ENCODE measurements at regions not wholly inside any gene's neighbourhood (a gene's known extent, or its start where the extent isn't known, plus 50 kb on each side); places are given as distances from the start of the nearest gene placed in this dataset.
A peak's percentile ranks its signal among the peaks of the same experiment; 100 is the strongest.
"Not testable (repeated sequence)": the region's sequence is repeated elsewhere in the genome, so short reads cannot be mapped to it uniquely, and the experiment has no call there.

GRCh38 chr17:54368906-54369305 is 531.7 kb upstream of the TOM1L1 start:
- no peaks in the 10 kb centered on the region for H3K9me3 ChIP-seq (ENCODE audit: low read depth)
- no peak overlapping the region for H3K4me3 ChIP-seq
- H3K79me2 ChIP-seq (ENCODE audit: low read depth) = no peaks in the 10 kb centered on the region
- H3K27me3 Mint-ChIP-seq (ENCODE audit: insufficient read depth, low read depth) = no peaks in the 10 kb centered on the region
- H3F3A ChIP-seq (ENCODE audit: low read depth) = no peaks in the 10 kb centered on the region
- DNase-seq (ENCODE audit: low spot score) = no peak
- no peaks in the 10 kb centered on the region for H4K20me1 ChIP-seq (ENCODE audit: low read depth)
- peaks cover 17% of the 10 kb centered on the region for H3K4me1 Mint-ChIP-seq
- H2AFZ ChIP-seq (replicated peaks) = no peak overlapping the region
- H3K4me2 ChIP-seq = no peak overlapping the region
- H3K9ac ChIP-seq = no peak overlapping the region
- H3K36me3 Mint-ChIP-seq = peaks cover 1% of the 10 kb centered on the region
- H3K9me3 Mint-ChIP-seq = peaks cover 14% of the 10 kb centered on the region
- H3K27me3 ChIP-seq = no peaks in the 10 kb centered on the region
- H3K27ac Mint-ChIP-seq = no peak overlapping the region
- H3K36me3 ChIP-seq = no peaks in the 10 kb centered on the region
- no peak overlapping the region for H3K27ac ChIP-seq
- H3K4me3 Mint-ChIP-seq = no peak overlapping the region
- no peaks in the 10 kb centered on the region for H3K4me1 ChIP-seq
- no peak for TF ChIP-seq EZH2 (IDR thresholded peaks at IDR 0.05)
- no peak for TF ChIP-seq EZH2phosphoT487 (IDR thresholded peaks at IDR 0.05)
- TF ChIP-seq CTCF (IDR thresholded peaks at IDR 0.05) = no peak

- Histone ChIP-seq H3K9me3 (ENCODE audit: low read depth) (no peaks in the 10 kb centered on the region), H2AFZ (replicated peaks) (peak overlapping the region; percentile 41), H3K27ac (no peak overlapping the region), H3K4me3 (no peak overlapping the region), H3K4me2 (no peak overlapping the region), H3K4me1 (no peaks in the 10 kb centered on the region), H3K36me3 (no peaks in the 10 kb centered on the region), H3K27me3 (no peaks in the 10 kb centered on the region), H3F3A (ENCODE audit: low read depth) (no peaks in the 10 kb centered on the region), H3K9ac (no peak overlapping the region), H4K20me1 (ENCODE audit: low read depth) (no peaks in the 10 kb centered on the region), H3K79me2 (ENCODE audit: low read depth) (no peaks in the 10 kb centered on the region)
- H3K4me3 Mint-ChIP-seq = no peak overlapping the region
- no peak for TF ChIP-seq EZH2 (IDR thresholded peaks at IDR 0.05)
- TF ChIP-seq CTCF (IDR thresholded peaks at IDR 0.05) = no peak
- TF ChIP-seq EZH2phosphoT487 (IDR thresholded peaks at IDR 0.05) = no peak
- peak; percentile 11 for DNase-seq (ENCODE audit: low spot score)
- no peaks in the 10 kb centered on the region for H3K27me3 Mint-ChIP-seq (ENCODE audit: insufficient read depth, low read depth)
- peaks cover 14% of the 10 kb centered on the region for H3K9me3 Mint-ChIP-seq
- H3K4me1 Mint-ChIP-seq = peaks cover 24% of the 10 kb centered on the region
- peak overlapping the region; percentile 100 for H3K27ac Mint-ChIP-seq
- H3K36me3 Mint-ChIP-seq = peaks cover 1% of the 10 kb centered on the region
These were observed 528.4 kb upstream of the TOM1L1 start for GRCh38 chr17:54372069-54372749.

- peaks cover 14% of the 10 kb centered on the region for H3K9me3 Mint-ChIP-seq
- no peaks in the 10 kb centered on the region for H3K27me3 Mint-ChIP-seq (ENCODE audit: insufficient read depth, low read depth)
These were observed 526.7 kb upstream of the TOM1L1 start for GRCh38 chr17:54373970-54374369.

GRCh38 chr17:54376409-54376808 is 524.2 kb upstream of the TOM1L1 start:
- not testable (repeated sequence) for DNase-seq (ENCODE audit: low spot score); H3K4me3 Mint-ChIP-seq; H3K4me2 ChIP-seq; H3K36me3 ChIP-seq; H3K27ac Mint-ChIP-seq; H3K4me3 ChIP-seq; H3K36me3 Mint-ChIP-seq; H2AFZ ChIP-seq (replicated peaks); H3K27me3 Mint-ChIP-seq (ENCODE audit: insufficient read depth, low read depth); H3F3A ChIP-seq (ENCODE audit: low read depth); H3K9me3 Mint-ChIP-seq; H3K4me1 ChIP-seq; H3K79me2 ChIP-seq (ENCODE audit: low read depth); H3K9me3 ChIP-seq (ENCODE audit: low read depth); H3K9ac ChIP-seq; H4K20me1 ChIP-seq (ENCODE audit: low read depth); H3K27ac ChIP-seq; H3K27me3 ChIP-seq
- peaks cover 24% of the 10 kb centered on the region for H3K4me1 Mint-ChIP-seq

More at GRCh38 chr17:54373970-54374369, 526.7 kb upstream of the TOM1L1 start:
- Histone ChIP-seq H3K36me3 (no peaks in the 10 kb centered on the region), H3K79me2 (ENCODE audit: low read depth) (no peaks in the 10 kb centered on the region), H4K20me1 (ENCODE audit: low read depth) (no peaks in the 10 kb centered on the region), H3F3A (ENCODE audit: low read depth) (no peaks in the 10 kb centered on the region), H3K4me2 (no peak overlapping the region), H2AFZ (replicated peaks) (no peak overlapping the region), H3K27me3 (no peaks in the 10 kb centered on the region), H3K9me3 (ENCODE audit: low read depth) (no peaks in the 10 kb centered on the region), H3K9ac (no peak overlapping the region), H3K4me1 (no peaks in the 10 kb centered on the region), H3K27ac (no peak overlapping the region), H3K4me3 (no peak overlapping the region)
- TF ChIP-seq CTCF (IDR thresholded peaks at IDR 0.05) (no peak), EZH2phosphoT487 (IDR thresholded peaks at IDR 0.05) (no peak), EZH2 (IDR thresholded peaks at IDR 0.05) (no peak)
- no peak overlapping the region for H3K27ac Mint-ChIP-seq
- H3K4me1 Mint-ChIP-seq = peaks cover 24% of the 10 kb centered on the region
- no peak overlapping the region for H3K4me3 Mint-ChIP-seq
- DNase-seq (ENCODE audit: low spot score) = no peak
- peaks cover 1% of the 10 kb centered on the region for H3K36me3 Mint-ChIP-seq

Measured in neural progenitor cell (in vitro differentiated cells).